Gastrocnemius medialis (tissue), 4 donors: ENCODE measurements at regions not wholly inside any gene's neighbourhood (a gene's known extent, or its start where the extent isn't known, plus 50 kb on each side); places are given as distances from the start of the nearest gene placed in this dataset.

Source experiments
- CTCF ChIP-seq, 5 experiments: fragments of 450-650 bp in 3 of 5; fragments of 200-600 bp in 2 of 5; sonication (generic) in 2 of 5; IDR thresholded peaks in 4 of 5; conservative IDR thresholded peaks in 1 of 5; 1 replicate in 4 of 5; 2 replicates in 1 of 5; pipeline ENCODE4 v1.5.1; 2016 to 2019; ENCODE audit warnings: antibody characterized with exemption in 5 of 5, mild to moderate bottlenecking in 3 of 5, moderate library complexity in 3 of 5
- POLR2A ChIP-seq, 2 donors: fragments of 450-650 bp; IDR thresholded peaks; one replicate each; pipeline ENCODE4 v1.6.1; 2017; ENCODE audit warnings: antibody characterized with exemption in 2 of 2, mild to moderate bottlenecking in 2 of 2, moderate library complexity in 2 of 2

GRCh38 chr15:85927931-85928537, 133.3 kb upstream of the KLHL25 start:
- no peak for TF ChIP-seq POLR2A (IDR thresholded peaks at IDR 0.05)
- no peak for TF ChIP-seq CTCF (IDR thresholded peaks at IDR 0.05 in 4 of 5, conservative IDR thresholded peaks at IDR 0.05 in 1 of 5)
